ENCODE measurements at regions not wholly inside any gene's neighbourhood (a gene's known extent, or its start where the extent isn't known, plus 50 kb on each side); places are given as distances from the start of the nearest gene placed in this dataset.

DNA sequence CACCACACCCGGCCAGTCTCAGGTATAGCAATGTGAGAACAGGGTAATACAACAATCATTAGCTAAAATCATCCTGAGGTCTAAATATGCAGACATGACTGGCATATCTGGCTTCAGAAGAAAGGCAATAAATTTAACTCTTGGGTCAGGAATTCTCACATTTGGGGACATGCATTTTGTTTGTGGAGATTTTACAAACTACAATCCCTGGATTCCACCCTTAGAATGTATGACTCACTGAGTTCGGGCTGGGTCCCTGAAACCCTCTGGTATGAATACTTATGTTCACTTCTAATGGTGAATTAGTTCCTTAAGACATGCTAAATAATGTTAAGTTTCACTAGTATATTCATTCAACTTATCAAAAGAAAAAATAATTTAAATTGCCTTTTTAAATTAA, 98.9 kb upstream of the HMGA2 start:
- TF ChIP-seq CTCF (IDR thresholded peaks at IDR 0.05; ENCODE audit: insufficient read depth, low read length, poor library complexity, severe bottlenecking) (no peak), EZH2phosphoT487 (conservative IDR thresholded peaks at IDR 0.05; ENCODE audit: low read length) (no peak)
